HepG2 (cell line): ENCODE measurements at regions not wholly inside any gene's neighbourhood (a gene's known extent, or its start where the extent isn't known, plus 50 kb on each side); places are given as distances from the start of the nearest gene placed in this dataset.

Experiments used
- ATAC-seq: fragments of 200-7000 bp; cut with Tn5 transposase; 3 replicates; pipeline ENCODE4 v1.9.1; 2020; ENCODE audit warnings: mild to moderate bottlenecking, moderate library complexity
- BruUV-seq: library from RNA; stranded (reverse); fragments of 400-500 nt; replicated peaks from 2 replicates; lab custom pipeline; 2021; lab: Mats Ljungman, UMichigan
- CTCF ChIA-PET: fragments of 300-600 bp; formaldehyde crosslinking; extraction: SDS; loops from one replicate; lab custom pipeline; 2021; ENCODE audit warnings: low total read pairs, inconsistent platforms, low intra/inter-chr PET ratio; lab: Yijun Ruan, JAX
- POLR2A ChIA-PET: fragments of 350-600 bp; sonication (Branson Sonifier 250); formaldehyde crosslinking; loops from one replicate; lab custom pipeline; 2020; ENCODE audit warnings: antibody characterized with exemption, inconsistent platforms; lab: Yijun Ruan, JAX
- DNase-seq: peaks from one replicate; pipeline ENCODE4 v3.0.0-alpha.2; 2015; ENCODE audit warnings: low spot score
- FAIRE-seq: peaks from 3 replicates; lab custom pipeline; 2011; peaks lifted over from hg19 to GRCh38; lab: Jason Lieb, UNC
- H2AFZ ChIP-seq: one replicate; pipeline ENCODE4 v1.6.1; 2011; ENCODE audit warnings: low read length, inconsistent platforms
- H3K27ac ChIP-seq: fragments of 300-600 bp; 3 replicates; pipeline ENCODE4 v1.8.0; 2011; ENCODE audit warnings: mixed run types, mild to moderate bottlenecking, mixed read lengths, low read length, inconsistent platforms; ENCODE audit not compliant: insufficient read depth; ENCODE audit errors: extremely low read length
- H3K27me3 ChIP-seq, 2 experiments: fragments of 200-600 bp in 1 of 2; 2 replicates in 1 of 2; 3 replicates in 1 of 2; pipeline versions ENCODE4 v1.6.0 to v1.8.0; 2011; ENCODE audit warnings: low read length in 2 of 2, mild to moderate bottlenecking in 2 of 2, moderate library complexity in 2 of 2, inconsistent platforms in 1 of 2; ENCODE audit not compliant: insufficient read depth in 2 of 2, control insufficient read depth in 1 of 2
- H3K36me3 ChIP-seq, 2 experiments: fragments of 200-600 bp in 1 of 2; replicated peaks in 1 of 2; 2 replicates in 1 of 2; 3 replicates in 1 of 2; pipeline versions ENCODE4 v1.5.1 to v1.8.0; 2011; ENCODE audit warnings: low read length in 2 of 2, inconsistent platforms in 1 of 2; ENCODE audit not compliant: insufficient read depth in 2 of 2, control insufficient read depth in 1 of 2
- H3K4me1 ChIP-seq: 2 replicates; pipeline ENCODE4 v1.5.1; 2012; ENCODE audit warnings: low read length, inconsistent platforms; ENCODE audit not compliant: insufficient read depth
- H3K4me2 ChIP-seq: 2 replicates; pipeline ENCODE4 v1.6.0; 2011; ENCODE audit warnings: low read depth, low read length, inconsistent platforms
- H3K4me3 ChIP-seq, 3 experiments: fragments of 200-600 bp in 1 of 3; sonication (generic), shearing (Covaris generic) in 1 of 3; replicated peaks in 1 of 3; 2 replicates each; pipeline ENCODE4 v1.5.1; 2011 to 2016; ENCODE audit warnings: low read length in 3 of 3, inconsistent platforms in 2 of 3, low read depth in 2 of 3, mild to moderate bottlenecking in 2 of 3, control low read depth in 1 of 3, mixed read lengths in 1 of 3; ENCODE audit not compliant: insufficient read depth in 1 of 3
- H3K79me2 ChIP-seq: one replicate; pipeline ENCODE4 v1.6.1; 2011; ENCODE audit warnings: low read length, inconsistent platforms; ENCODE audit not compliant: insufficient read depth
- H3K9ac ChIP-seq: 2 replicates; pipeline ENCODE4 v1.6.0; 2011; ENCODE audit warnings: mild to moderate bottlenecking, low read depth, low read length, inconsistent platforms; ENCODE audit not compliant: insufficient read depth
- H3K9me3 ChIP-seq: 2 replicates; pipeline ENCODE4 v1.5.1; 2012; ENCODE audit warnings: mild to moderate bottlenecking, low read length
- H4K20me1 ChIP-seq: 2 replicates; pipeline ENCODE4 v1.6.0; 2011; ENCODE audit warnings: inconsistent platforms, mild to moderate bottlenecking, low read length, moderate library complexity; ENCODE audit not compliant: insufficient read depth
- JUND ChIP-seq: sonication (generic); formaldehyde crosslinking; IDR thresholded peaks from 2 replicates; pipeline ENCODE4 v1.8.0; 2022; ENCODE audit warnings: mild to moderate bottlenecking, missing genetic modification reagents
- KAT8 ChIP-seq: IDR thresholded peaks from 2 replicates; pipeline ENCODE4 v1.6.1; 2016; ENCODE audit warnings: missing genetic modification reagents, missing compliant biosample characterization
- KDM2A ChIP-seq: sonication (generic); formaldehyde crosslinking; IDR thresholded peaks from 2 replicates; pipeline ENCODE4 v1.4.0; 2020; ENCODE audit warnings: low read depth, missing genetic modification reagents, borderline replicate concordance
- NFIB ChIP-seq: sonication (generic); formaldehyde crosslinking; IDR thresholded peaks from 2 replicates; pipeline ENCODE4 v1.9.0; 2021; ENCODE audit warnings: missing genetic modification reagents, mild to moderate bottlenecking, borderline replicate concordance
- STAT6 ChIP-seq: sonication (generic); formaldehyde crosslinking; IDR thresholded peaks from 2 replicates; pipeline ENCODE4 v1.4.0; 2020; ENCODE audit warnings: missing genetic modification reagents, mild to moderate bottlenecking, borderline replicate concordance
- THAP7 ChIP-seq: sonication (generic); formaldehyde crosslinking; IDR thresholded peaks from 2 replicates; pipeline ENCODE4 v1.8.1; 2023; ENCODE audit warnings: mild to moderate bottlenecking, missing genetic modification reagents
- ZBTB2 ChIP-seq: sonication (generic); formaldehyde crosslinking; IDR thresholded peaks from 2 replicates; pipeline ENCODE4 v1.8.0; 2022; ENCODE audit warnings: low read depth, missing genetic modification reagents
- ZBTB46 ChIP-seq: sonication (generic); formaldehyde crosslinking; IDR thresholded peaks from 2 replicates; pipeline ENCODE4 v1.4.0; 2020; ENCODE audit warnings: mild to moderate bottlenecking, missing genetic modification reagents, borderline replicate concordance
- ZNF234 ChIP-seq: sonication (generic); formaldehyde crosslinking; conservative IDR thresholded peaks from 2 replicates; pipeline ENCODE4 v1.5.1; 2020; ENCODE audit warnings: mild to moderate bottlenecking, missing genetic modification reagents
- ZNF264 ChIP-seq: sonication (generic); formaldehyde crosslinking; IDR thresholded peaks from 2 replicates; pipeline ENCODE4 v1.4.0; 2020; ENCODE audit warnings: missing genetic modification reagents
- ZNF280B ChIP-seq: sonication (generic); formaldehyde crosslinking; IDR thresholded peaks from 2 replicates; pipeline ENCODE4 v1.5.0; 2020; ENCODE audit warnings: missing genetic modification reagents, mild to moderate bottlenecking, borderline replicate concordance
- ZNF383 ChIP-seq: sonication (generic); formaldehyde crosslinking; IDR thresholded peaks from 2 replicates; pipeline ENCODE4 v1.4.0; 2020; ENCODE audit warnings: missing genetic modification reagents, mild to moderate bottlenecking, borderline replicate concordance
- ZNF740 ChIP-seq: sonication (generic); formaldehyde crosslinking; IDR thresholded peaks from 2 replicates; pipeline ENCODE4 v1.4.0; 2020; ENCODE audit warnings: missing genetic modification reagents
- ZSCAN9 ChIP-seq: IDR thresholded peaks from 2 replicates; pipeline ENCODE4 v1.6.1; 2016; ENCODE audit warnings: borderline replicate concordance
- WGBS: methylation state at CpG from one replicate; pipeline ENCODE4 v1.1.6; 2017; ENCODE audit warnings: low lambda C conversion rate; 5-methylcytosine and 5-hydroxymethylcytosine counted together
- in situ Hi-C: cut with HindIII; loops from 2 replicates; pipeline ENCODE4 v1.10.0; 2017; ENCODE audit warnings: low pct_unique_long_range_greater_than_20kb; ENCODE audit not compliant: extremely low pct_ligation_motif_present
- intact Hi-C: fragments of 100-400 bp; cut with micrococcal nuclease; formaldehyde crosslinking; loops from one replicate; pipeline ENCODE4 v1.10.0; 2022; ENCODE audit not compliant: unreplicated experiment

GRCh38 chr3:147915057-147915456 is 505.9 kb downstream of the ZIC1 start:
- CTCF ChIA-PET: no interaction called here

More at GRCh38 chr3:147915057-147915456, 505.9 kb downstream of the ZIC1 start:
- Histone ChIP-seq H3K27me3 (no peaks in the 10 kb centered on the region), H3K4me1 (no peaks in the 10 kb centered on the region), H3K9ac (no peak overlapping the region), H2AFZ (no peak overlapping the region), H3K4me2 (no peak overlapping the region), H3K9me3 (no peaks in the 10 kb centered on the region), H3K79me2 (no peaks in the 10 kb centered on the region), H4K20me1 (no peaks in the 10 kb centered on the region), H3K27ac (no peak overlapping the region), H3K36me3 (no peaks in the 10 kb centered on the region), H3K4me3 (no peak overlapping the region)
- POLR2A ChIA-PET: no interaction called here
- WGBS: 10% methylated on average over 5 of the region's 5 CpGs
- DNase-seq: no peak
- TF ChIP-seq KDM2A (CRISPR knock-in tag) (no peak), KAT8 (no peak), STAT6 (no peak), ZNF280B (CRISPR knock-in tag) (no peak), NFIB (CRISPR knock-in tag) (no peak), ZNF740 (CRISPR knock-in tag) (no peak), ZNF383 (no peak), THAP7 (CRISPR knock-in tag) (no peak), ZNF264 (CRISPR knock-in tag) (no peak), JUND (CRISPR knock-in tag) (no peak), ZBTB46 (CRISPR knock-in tag) (no peak), ZBTB2 (CRISPR knock-in tag) (no peak), ZNF234 (CRISPR knock-in tag) (no peak), ZSCAN9 (no peak)
- intact Hi-C loops: no loop called here
- in situ Hi-C loops: no loop called here
- BruUV-seq: no TSS peak
- no peak for FAIRE-seq
- ATAC-seq: no peak
